HEK293 (cell line): ENCODE measurements at regions not wholly inside any gene's neighbourhood (a gene's known extent, or its start where the extent isn't known, plus 50 kb on each side); places are given as distances from the start of the nearest gene placed in this dataset.

Experiments used
- CTCF ChIA-PET: fragments of 350-600 bp; formaldehyde crosslinking; extraction: SDS; loops from one replicate; lab custom pipeline; 2021; ENCODE audit warnings: antibody characterized with exemption; lab: Yijun Ruan, JAX
- POLR2A ChIA-PET: fragments of 300-600 bp; formaldehyde crosslinking; extraction: SDS; loops from one replicate; lab custom pipeline; 2020; ENCODE audit warnings: antibody characterized with exemption, inconsistent platforms; lab: Yijun Ruan, JAX
- H3K27ac ChIP-seq: fragments of 200-500 bp; sonication (Bioruptor generic); 2 replicates; pipeline ENCODE4 v1.5.1; 2014; ENCODE audit warnings: low read depth, low read length, control low read depth, inconsistent platforms; ENCODE audit errors: extremely low read depth
- H3K36me3 ChIP-seq, 2 experiments: fragments of 200-500 bp in 1 of 2; sonication (Bioruptor generic) in 1 of 2; 1 replicate in 1 of 2; 2 replicates in 1 of 2; pipeline ENCODE4 v1.5.1; 2014 to 2017; ENCODE audit warnings: inconsistent platforms in 2 of 2, low read length in 2 of 2; ENCODE audit not compliant: control insufficient read depth in 2 of 2, insufficient read depth in 1 of 2
- H3K4me1 ChIP-seq: fragments of 200-500 bp; sonication (Bioruptor generic); 2 replicates; pipeline ENCODE4 v1.5.1; 2014; ENCODE audit warnings: mild to moderate bottlenecking, low read length, inconsistent platforms; ENCODE audit not compliant: control insufficient read depth, insufficient read depth
- H3K4me3 ChIP-seq: 2 replicates; pipeline ENCODE4 v1.5.1; 2011; ENCODE audit warnings: low read depth, mild to moderate bottlenecking, control low read depth, low read length, moderate library complexity
- H3K9me3 ChIP-seq: fragments of 200-500 bp; sonication (Bioruptor generic); 2 replicates; pipeline ENCODE4 v1.5.1; 2014; ENCODE audit warnings: low read depth, low read length, inconsistent platforms; ENCODE audit not compliant: control insufficient read depth, insufficient read depth
- BCL6B ChIP-seq: fragments of 450-650 bp; formaldehyde crosslinking; IDR thresholded peaks from 2 replicates; pipeline ENCODE4 v1.5.1; 2017; ENCODE audit warnings: missing biosample characterization, missing genetic modification characterization
- KLF16 ChIP-seq: fragments of 450-650 bp; formaldehyde crosslinking; IDR thresholded peaks from 2 replicates; pipeline ENCODE4 v1.5.1; 2017; ENCODE audit warnings: missing biosample characterization, missing genetic modification characterization
- PRDM1 ChIP-seq: fragments of 450-650 bp; formaldehyde crosslinking; IDR thresholded peaks from 2 replicates; pipeline ENCODE4; 2016; ENCODE audit warnings: missing biosample characterization, missing genetic modification characterization
- SETDB1 ChIP-seq: IDR thresholded peaks from one replicate; pipeline ENCODE4 v1.6.1; 2017; ENCODE audit warnings: mild to moderate bottlenecking, low read length, moderate library complexity, mixed read lengths; ENCODE audit not compliant: insufficient read length
- TSHZ1 ChIP-seq: fragments of 450-650 bp; formaldehyde crosslinking; IDR thresholded peaks from 2 replicates; pipeline ENCODE4 v1.5.1; 2016; ENCODE audit warnings: missing biosample characterization, missing genetic modification characterization, borderline replicate concordance
- YY2 ChIP-seq: fragments of 450-650 bp; formaldehyde crosslinking; IDR thresholded peaks from 2 replicates; pipeline ENCODE4 v1.5.1; 2016; ENCODE audit warnings: missing biosample characterization, missing genetic modification characterization
- ZBTB48 ChIP-seq: fragments of 450-650 bp; formaldehyde crosslinking; IDR thresholded peaks from 2 replicates; pipeline ENCODE4 v1.5.1; 2016; ENCODE audit warnings: missing biosample characterization, missing genetic modification characterization
- ZFP41 ChIP-seq: fragments of 450-650 bp; formaldehyde crosslinking; IDR thresholded peaks from 2 replicates; pipeline ENCODE4 v1.5.1; 2016; ENCODE audit warnings: missing biosample characterization, missing genetic modification characterization, borderline replicate concordance
- ZNF221 ChIP-seq: fragments of 450-650 bp; formaldehyde crosslinking; IDR thresholded peaks from 2 replicates; pipeline ENCODE4 v1.5.1; 2017; ENCODE audit warnings: missing biosample characterization, missing genetic modification characterization, borderline replicate concordance
- ZNF335 ChIP-seq: fragments of 450-650 bp; formaldehyde crosslinking; conservative IDR thresholded peaks from 2 replicates; pipeline ENCODE4 v1.5.1; 2016; ENCODE audit warnings: missing biosample characterization, missing genetic modification characterization
- ZNF398 ChIP-seq: fragments of 450-650 bp; formaldehyde crosslinking; IDR thresholded peaks from 2 replicates; pipeline ENCODE4 v1.5.1; 2017; ENCODE audit warnings: missing biosample characterization, missing genetic modification characterization
- ZNF404 ChIP-seq: fragments of 450-650 bp; formaldehyde crosslinking; IDR thresholded peaks from 2 replicates; pipeline ENCODE4 v1.5.1; 2017; ENCODE audit warnings: missing biosample characterization, missing genetic modification characterization
- ZNF501 ChIP-seq: fragments of 450-650 bp; formaldehyde crosslinking; IDR thresholded peaks from 2 replicates; pipeline ENCODE4 v1.5.1; 2016; ENCODE audit warnings: missing biosample characterization, missing genetic modification characterization
- ZNF514 ChIP-seq: fragments of 450-650 bp; formaldehyde crosslinking; IDR thresholded peaks from 2 replicates; pipeline ENCODE4 v1.5.1; 2016; ENCODE audit warnings: missing biosample characterization, missing genetic modification characterization
- ZNF529 ChIP-seq: fragments of 450-650 bp; formaldehyde crosslinking; IDR thresholded peaks from 2 replicates; pipeline ENCODE4 v1.5.1; 2017; ENCODE audit warnings: missing genetic modification characterization, missing biosample characterization; ENCODE audit not compliant: insufficient replicate concordance
- ZNF747 ChIP-seq: fragments of 450-650 bp; formaldehyde crosslinking; IDR thresholded peaks from 2 replicates; pipeline ENCODE4 v1.5.1; 2016; ENCODE audit warnings: missing biosample characterization, missing genetic modification characterization
- ZNF76 ChIP-seq: fragments of 450-650 bp; formaldehyde crosslinking; IDR thresholded peaks from 2 replicates; pipeline ENCODE4; 2016; ENCODE audit warnings: low read depth, missing biosample characterization, missing genetic modification characterization, borderline replicate concordance
- ZSCAN16 ChIP-seq: fragments of 450-650 bp; formaldehyde crosslinking; IDR thresholded peaks from 2 replicates; pipeline ENCODE4 v1.5.1; 2016; ENCODE audit warnings: missing biosample characterization, missing genetic modification characterization
- ZSCAN18 ChIP-seq: fragments of 450-650 bp; formaldehyde crosslinking; IDR thresholded peaks from 2 replicates; pipeline ENCODE4 v1.5.1; 2016; ENCODE audit warnings: missing biosample characterization, missing genetic modification characterization
- ZSCAN23 ChIP-seq: fragments of 450-650 bp; formaldehyde crosslinking; IDR thresholded peaks from 2 replicates; pipeline ENCODE4 v1.5.1; 2016; ENCODE audit warnings: missing biosample characterization, missing genetic modification characterization

GRCh38 chr2:153546358-153546757 is 67.8 kb upstream of the RPRM start (continued):
- TF ChIP-seq ZSCAN16 (no peak), ZNF76 (no peak), ZNF514 (no peak), YY2 (no peak)

- H3K27ac ChIP-seq = no peak overlapping the region
- TF ChIP-seq ZNF529 = no peak
- no peak for TF ChIP-seq PRDM1
- TF ChIP-seq ZNF747 (tag by site-specific recombination) = no peak
- no peak for TF ChIP-seq SETDB1
- TF ChIP-seq TSHZ1 (tag by site-specific recombination) = no peak
- TF ChIP-seq ZNF398 (tag by site-specific recombination) = no peak
- TF ChIP-seq ZSCAN23 (tag by site-specific recombination) = no peak
- no peak for TF ChIP-seq ZNF404 (tag by site-specific recombination)
- TF ChIP-seq ZFP41 (tag by site-specific recombination) = no peak
- TF ChIP-seq ZNF221 (tag by site-specific recombination) = no peak
- no peak for TF ChIP-seq ZNF501 (tag by site-specific recombination)
- no peak for TF ChIP-seq BCL6B (tag by site-specific recombination)
- TF ChIP-seq ZSCAN18 = no peak
- TF ChIP-seq ZBTB48 (tag by site-specific recombination) = no peak
- TF ChIP-seq KLF16 (tag by site-specific recombination) = no peak
- no peak for TF ChIP-seq ZNF335 (tag by site-specific recombination)
- TF ChIP-seq, all 188 proteins: peak for 0
Observed at GRCh38 chr2:153548536-153548935, 70.0 kb upstream of the RPRM start.

More at GRCh38 chr2:153548536-153548935, 70.0 kb upstream of the RPRM start:
- ChIA-PET CTCF (interaction anchor here (0.6 kb wide), 1 partner anchor 1248 kb away, joined by 3 read pairs; no protein-coding TSS in a partner anchor), POLR2A (no interaction called here)
- Histone ChIP-seq H3K36me3 (no peaks in the 10 kb centered on the region), H3K4me1 (peaks cover 4% of the 10 kb centered on the region; the same call in 1 of the 2 replicates), H3K4me3 (no peak overlapping the region), H3K9me3 (no peaks in the 10 kb centered on the region)
